HCT116 (cell line): ENCODE measurements at regions not wholly inside any gene's neighbourhood (a gene's known extent, or its start where the extent isn't known, plus 50 kb on each side); places are given as distances from the start of the nearest gene placed in this dataset.
A peak's percentile ranks its signal among the peaks of the same experiment; 100 is the strongest.

Source experiments
- ATAC-seq: fragments of 200-7000 bp; cut with Tn5 transposase; 2 replicates; pipeline ENCODE4 v1.9.1; 2020; ENCODE audit warnings: mild to moderate bottlenecking, moderate library complexity
- BruUV-seq: library from RNA; stranded (reverse); fragments of 400-500 nt; replicated peaks from 2 replicates; lab custom pipeline; 2021; lab: Mats Ljungman, UMichigan
- CTCF ChIA-PET: fragments of 300-600 bp; sonication (Branson Sonifier 250); formaldehyde crosslinking; loops from one replicate; lab custom pipeline; 2021; ENCODE audit warnings: antibody characterized with exemption; lab: Charles Lee
- POLR2A ChIA-PET: fragments of 300-600, 350-600 bp; sonication (Branson Sonifier 250); formaldehyde crosslinking; loops from one replicate; lab custom pipeline; 2021; ENCODE audit warnings: antibody characterized with exemption; lab: Charles Lee
- RAD21 ChIA-PET, 2 experiments: fragments of 300-600 bp; sonication (Branson Sonifier 250); formaldehyde crosslinking; loops; one replicate each; lab custom pipeline; 2023; ENCODE audit warnings: low total read pairs in 2 of 2; ENCODE audit not compliant: uncharacterized antibody in 2 of 2, unreplicated experiment in 2 of 2, low non-redundant PET in 1 of 2; lab: Charles Lee
- DNase-seq: peaks from one replicate; pipeline ENCODE4 v3.0.0-alpha.2; 2010; ENCODE audit warnings: low read depth, low spot score
- H2AFZ ChIP-seq: fragments of 200-600 bp; shearing (Covaris generic), sonication (generic); 2 replicates; pipeline ENCODE4 v1.6.1; 2017; ENCODE audit warnings: low read depth, mixed run types, mixed read lengths, antibody characterized with exemption, low read length; ENCODE audit not compliant: poor library complexity, severe bottlenecking
- H3K27ac ChIP-seq: 2 replicates; pipeline ENCODE4 v1.5.1; 2012; ENCODE audit warnings: low read depth, low read length
- H3K27me3 ChIP-seq: fragments of 200-600 bp; sonication (generic); 2 replicates; pipeline ENCODE4 v1.6.1; 2016; ENCODE audit warnings: mixed run types, low read length, mixed read lengths; ENCODE audit not compliant: insufficient read depth
- H3K36me3 ChIP-seq, 2 experiments: fragments of 200-500 bp in 1 of 2; fragments of 200-600 bp in 1 of 2; sonication (Bioruptor generic) in 1 of 2; sonication (generic) in 1 of 2; 2 replicates each; pipeline versions ENCODE4 v1.5.1 to v1.6.1; 2014 to 2016; ENCODE audit warnings: low read length in 2 of 2, inconsistent platforms in 1 of 2, mixed read lengths in 1 of 2, mixed run types in 1 of 2; ENCODE audit not compliant: insufficient read depth in 2 of 2, control insufficient read depth in 1 of 2
- H3K4me1 ChIP-seq, 2 experiments: fragments of 200-600 bp in 1 of 2; sonication (generic) in 1 of 2; 2 replicates each; pipeline versions ENCODE4 v1.5.1 to v1.6.1; 2012 to 2017; ENCODE audit warnings: low read length in 2 of 2, inconsistent platforms in 1 of 2, mild to moderate bottlenecking in 1 of 2, mixed read lengths in 1 of 2, mixed run types in 1 of 2, moderate library complexity in 1 of 2; ENCODE audit not compliant: insufficient read depth in 2 of 2, control insufficient read depth in 1 of 2
- H3K4me2 ChIP-seq: fragments of 200-600 bp; sonication (generic); 2 replicates; pipeline ENCODE4 v1.6.1; 2017; ENCODE audit warnings: mixed run types, low read length, mixed read lengths
- H3K4me3 ChIP-seq, 2 experiments: fragments of 200-600 bp in 1 of 2; sonication (generic) in 1 of 2; replicated peaks in 1 of 2; 2 replicates each; pipeline ENCODE4 v1.5.1; 2011 to 2016; ENCODE audit warnings: low read length in 2 of 2, control low read depth in 1 of 2, low read depth in 1 of 2, mild to moderate bottlenecking in 1 of 2, mixed read lengths in 1 of 2, mixed run types in 1 of 2
- H3K79me2 ChIP-seq: fragments of 200-600 bp; sonication (generic); 2 replicates; pipeline ENCODE4 v1.6.1; 2017; ENCODE audit warnings: mild to moderate bottlenecking, mixed run types, low read length, moderate library complexity, mixed read lengths; ENCODE audit not compliant: insufficient read depth
- H3K9ac ChIP-seq: fragments of 200-600 bp; sonication (generic); 2 replicates; pipeline ENCODE4 v1.6.1; 2016; ENCODE audit warnings: low read length, mixed read lengths
- H3K9me2 ChIP-seq: fragments of 200-600 bp; sonication (generic), shearing (Covaris generic); 2 replicates; pipeline ENCODE4 v1.6.1; 2017; ENCODE audit warnings: mixed run types, mild to moderate bottlenecking, moderate library complexity; ENCODE audit not compliant: insufficient read depth
- H3K9me3 ChIP-seq, 2 experiments: fragments of 200-500 bp in 1 of 2; fragments of 200-600 bp in 1 of 2; sonication (Bioruptor generic) in 1 of 2; sonication (generic) in 1 of 2; 2 replicates each; pipeline ENCODE4 v1.6.1; 2014 to 2017; ENCODE audit warnings: low read length in 2 of 2, mixed read lengths in 2 of 2, inconsistent platforms in 1 of 2, low read depth in 1 of 2, mild to moderate bottlenecking in 1 of 2, mixed run types in 1 of 2, moderate library complexity in 1 of 2; ENCODE audit not compliant: control insufficient read depth in 1 of 2, insufficient read depth in 1 of 2
- H4K20me1 ChIP-seq: fragments of 200-600 bp; sonication (generic), shearing (Covaris generic); 2 replicates; pipeline ENCODE4 v1.6.1; 2017; ENCODE audit warnings: mixed run types, mild to moderate bottlenecking, moderate library complexity; ENCODE audit not compliant: insufficient read depth
- CBX3 ChIP-seq: IDR thresholded peaks from 2 replicates; pipeline ENCODE4 v1.6.1; 2012; ENCODE audit warnings: low read depth
- EGR1 ChIP-seq: IDR thresholded peaks from 2 replicates; pipeline ENCODE4 v1.6.1; 2012; ENCODE audit warnings: low read depth
- EZH2 ChIP-seq: fragments of 200-600 bp; sonication (generic); IDR thresholded peaks from 2 replicates; pipeline ENCODE4 v1.6.1; 2017; ENCODE audit warnings: antibody characterized with exemption, mixed run types
- EZH2phosphoT487 ChIP-seq: fragments of 200-600 bp; IDR thresholded peaks from 2 replicates; pipeline ENCODE4 v1.6.1; 2018; ENCODE audit warnings: antibody characterized with exemption, borderline replicate concordance
- FOSL1 ChIP-seq: IDR thresholded peaks from 2 replicates; pipeline ENCODE4 v1.6.1; 2012; ENCODE audit warnings: low read depth
- JUND ChIP-seq: IDR thresholded peaks from 2 replicates; pipeline ENCODE4 v1.6.1; 2012
- POLR2A ChIP-seq: IDR thresholded peaks from 2 replicates; pipeline ENCODE4 v1.7.0; 2011; ENCODE audit warnings: borderline replicate concordance; ENCODE audit not compliant: insufficient read depth, insufficient read length; ENCODE audit errors: extremely low read depth
- SRF ChIP-seq: IDR thresholded peaks from 2 replicates; pipeline ENCODE4 v1.6.1; 2012; ENCODE audit warnings: low read depth
- intact Hi-C: fragments of 100-400 bp; cut with micrococcal nuclease; formaldehyde crosslinking; loops from 2 replicates; pipeline ENCODE4 v1.10.0; 2022
- TF ChIP-seq, protein P1 (sequence below): IDR thresholded peaks from 2 replicates; pipeline ENCODE4 v1.6.1; 2012
- TF ChIP-seq, protein P2 (sequence below): IDR thresholded peaks from 2 replicates; pipeline ENCODE4 v1.6.1; 2012

DNA sequence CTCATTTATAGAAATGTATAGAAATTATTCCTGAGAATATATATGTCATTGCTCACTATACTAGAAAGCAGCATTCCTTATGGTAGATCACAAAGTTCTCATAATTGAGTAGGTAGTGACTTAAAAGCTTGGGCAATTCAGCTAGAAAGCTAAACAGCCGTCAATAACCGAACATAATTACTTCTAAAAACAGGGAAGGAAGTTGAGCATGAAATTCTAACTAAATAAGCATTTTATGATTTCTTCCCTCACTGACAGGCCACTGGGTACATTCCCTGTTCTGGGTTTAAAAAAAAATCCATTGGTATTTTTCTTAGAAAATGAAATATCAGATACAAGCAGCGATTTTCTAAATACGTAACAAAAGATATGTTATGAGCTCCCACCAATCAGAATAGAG lies 91.1 kb upstream of the DAB2 start:
- Histone ChIP-seq H3K9me3 (no peaks in the 10 kb centered on the region), H2AFZ (no peak overlapping the region), H4K20me1 (no peaks in the 10 kb centered on the region), H3K9me2 (no peaks in the 10 kb centered on the region), H3K4me2 (no peak overlapping the region), H3K79me2 (no peaks in the 10 kb centered on the region), H3K27ac (no peak overlapping the region), H3K9ac (no peak overlapping the region), H3K36me3 (no peaks in the 10 kb centered on the region), H3K4me1 (peaks cover 0 to 13% of the 10 kb centered on the region in 2 experiments; a peak in 1 of 4 replicates), H3K27me3 (no peaks in the 10 kb centered on the region), H3K4me3 (no peak overlapping the region)
- CTCF ChIA-PET, result no interaction called here
- intact Hi-C loops, result no loop called here
- POLR2A ChIA-PET, result no interaction called here
- TF ChIP-seq EGR1, result no peak
- no peak for TF ChIP-seq EZH2
- no peak for DNase-seq
- no peak for ATAC-seq
- BruUV-seq, result no TSS peak
- RAD21 ChIA-PET, result no interaction called here

DNA sequence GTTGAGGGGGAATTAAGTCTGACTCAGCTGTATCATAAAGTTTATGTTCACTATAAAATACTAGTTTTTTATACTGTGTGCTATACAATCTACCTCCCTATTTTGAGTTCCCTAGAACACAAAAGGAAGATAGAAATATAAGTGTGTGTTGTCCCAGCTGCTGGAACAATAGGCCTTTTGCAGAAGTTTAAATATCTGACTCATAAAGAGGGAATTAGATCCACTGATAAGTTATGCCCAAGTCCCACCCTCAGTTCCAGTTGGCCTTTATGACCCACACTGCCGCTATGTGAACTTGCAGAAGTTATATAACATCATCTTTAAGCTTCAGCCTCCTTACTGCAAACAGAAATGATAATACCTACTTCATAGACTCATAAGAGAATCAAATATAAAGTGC lies 88.5 kb upstream of the DAB2 start:
- Histone ChIP-seq H3K36me3 (no peaks in the 10 kb centered on the region), H2AFZ (no peak overlapping the region), H3K27ac (no peak overlapping the region), H3K4me2 (no peak overlapping the region), H3K9me3 (no peaks in the 10 kb centered on the region), H3K4me3 (no peak overlapping the region)
- POLR2A ChIA-PET, result no interaction called here
- DNase-seq (peak; percentile 1), ATAC-seq (no peak)
- BruUV-seq, result no TSS peak
- no peak for TF ChIP-seq JUND
- no peak for TF ChIP-seq EZH2phosphoT487
- TF ChIP-seq, protein P1, sequence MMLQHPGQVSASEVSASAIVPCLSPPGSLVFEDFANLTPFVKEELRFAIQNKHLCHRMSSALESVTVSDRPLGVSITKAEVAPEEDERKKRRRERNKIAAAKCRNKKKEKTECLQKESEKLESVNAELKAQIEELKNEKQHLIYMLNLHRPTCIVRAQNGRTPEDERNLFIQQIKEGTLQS, result no peak
- no peak for TF ChIP-seq SRF
- no peak for TF ChIP-seq POLR2A
- no peak for TF ChIP-seq CBX3
- TF ChIP-seq, protein P2, sequence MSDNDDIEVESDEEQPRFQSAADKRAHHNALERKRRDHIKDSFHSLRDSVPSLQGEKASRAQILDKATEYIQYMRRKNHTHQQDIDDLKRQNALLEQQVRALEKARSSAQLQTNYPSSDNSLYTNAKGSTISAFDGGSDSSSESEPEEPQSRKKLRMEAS, result no peak
- TF ChIP-seq FOSL1, result no peak
- TF ChIP-seq, all 23 proteins: peak for 0
- CTCF ChIA-PET, result no interaction called here
- Histone ChIP-seq H3K4me1 (peaks cover 0 to 13% of the 10 kb centered on the region in 2 experiments; a peak in 1 of 4 replicates), H3K79me2 (no peaks in the 10 kb centered on the region), H3K27me3 (no peaks in the 10 kb centered on the region), H4K20me1 (no peaks in the 10 kb centered on the region), H3K9ac (no peak overlapping the region), H3K9me2 (no peaks in the 10 kb centered on the region)
- RAD21 ChIA-PET, result no interaction called here
- intact Hi-C loops, result no loop called here
